HL-60 (cell line): ENCODE measurements at regions not wholly inside any gene's neighbourhood (a gene's known extent, or its start where the extent isn't known, plus 50 kb on each side); places are given as distances from the start of the nearest gene placed in this dataset.

Experiments used
- DNase-seq, 2 experiments: peaks; one replicate each; pipeline ENCODE4 v3.0.0-alpha.2; 2010 to 2020; ENCODE audit warnings: low read depth in 1 of 2, low spot score in 1 of 2
- H3K27ac ChIP-seq: fragments of 250-450 bp; sonication (Bioruptor Pico); replicated peaks from 2 replicates; pipeline ENCODE4 v1.5.1; 2020; ENCODE audit warnings: mild to moderate bottlenecking, moderate library complexity
- H3K27me3 ChIP-seq: fragments of 250-450 bp; sonication (Bioruptor Pico); 2 replicates; pipeline ENCODE4 v1.5.1; 2021; ENCODE audit warnings: mild to moderate bottlenecking, moderate library complexity; ENCODE audit not compliant: insufficient read depth, poor library complexity, severe bottlenecking
- H3K4me3 ChIP-seq: replicated peaks from 2 replicates; pipeline ENCODE4 v1.5.1; 2011; ENCODE audit warnings: mild to moderate bottlenecking, control low read depth, low read length; ENCODE audit not compliant: insufficient read depth
- GABPA ChIP-seq: IDR thresholded peaks from 2 replicates; pipeline ENCODE4 v1.6.1; 2012; ENCODE audit warnings: low read depth
- POLR2AphosphoS5 ChIP-seq: IDR thresholded peaks from 2 replicates; pipeline ENCODE4 v1.6.1; 2012; ENCODE audit warnings: low read depth
- SPI1 ChIP-seq: IDR thresholded peaks from 2 replicates; pipeline ENCODE4 v1.6.1; 2012; ENCODE audit warnings: low read depth, mild to moderate bottlenecking, borderline replicate concordance
- TF ChIP-seq, protein P1 (sequence below): IDR thresholded peaks from one replicate; pipeline ENCODE4 v1.5.1; 2011; ENCODE audit warnings: low read length, control low read depth, inconsistent platforms; ENCODE audit not compliant: insufficient read depth
- TF ChIP-seq, protein P2 (sequence below): IDR thresholded peaks from 2 replicates; pipeline ENCODE4 v1.6.1; 2012; ENCODE audit warnings: low read depth; ENCODE audit not compliant: insufficient replicate concordance

- Histone ChIP-seq H3K27ac (no peak overlapping the region), H3K27me3 (no peaks in the 10 kb centered on the region), H3K4me3 (no peak overlapping the region)
- DNase-seq, result no peak
- TF ChIP-seq, protein P1, sequence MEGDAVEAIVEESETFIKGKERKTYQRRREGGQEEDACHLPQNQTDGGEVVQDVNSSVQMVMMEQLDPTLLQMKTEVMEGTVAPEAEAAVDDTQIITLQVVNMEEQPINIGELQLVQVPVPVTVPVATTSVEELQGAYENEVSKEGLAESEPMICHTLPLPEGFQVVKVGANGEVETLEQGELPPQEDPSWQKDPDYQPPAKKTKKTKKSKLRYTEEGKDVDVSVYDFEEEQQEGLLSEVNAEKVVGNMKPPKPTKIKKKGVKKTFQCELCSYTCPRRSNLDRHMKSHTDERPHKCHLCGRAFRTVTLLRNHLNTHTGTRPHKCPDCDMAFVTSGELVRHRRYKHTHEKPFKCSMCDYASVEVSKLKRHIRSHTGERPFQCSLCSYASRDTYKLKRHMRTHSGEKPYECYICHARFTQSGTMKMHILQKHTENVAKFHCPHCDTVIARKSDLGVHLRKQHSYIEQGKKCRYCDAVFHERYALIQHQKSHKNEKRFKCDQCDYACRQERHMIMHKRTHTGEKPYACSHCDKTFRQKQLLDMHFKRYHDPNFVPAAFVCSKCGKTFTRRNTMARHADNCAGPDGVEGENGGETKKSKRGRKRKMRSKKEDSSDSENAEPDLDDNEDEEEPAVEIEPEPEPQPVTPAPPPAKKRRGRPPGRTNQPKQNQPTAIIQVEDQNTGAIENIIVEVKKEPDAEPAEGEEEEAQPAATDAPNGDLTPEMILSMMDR, result no peak
- TF ChIP-seq POLR2AphosphoS5, result no peak
- TF ChIP-seq, protein P2, sequence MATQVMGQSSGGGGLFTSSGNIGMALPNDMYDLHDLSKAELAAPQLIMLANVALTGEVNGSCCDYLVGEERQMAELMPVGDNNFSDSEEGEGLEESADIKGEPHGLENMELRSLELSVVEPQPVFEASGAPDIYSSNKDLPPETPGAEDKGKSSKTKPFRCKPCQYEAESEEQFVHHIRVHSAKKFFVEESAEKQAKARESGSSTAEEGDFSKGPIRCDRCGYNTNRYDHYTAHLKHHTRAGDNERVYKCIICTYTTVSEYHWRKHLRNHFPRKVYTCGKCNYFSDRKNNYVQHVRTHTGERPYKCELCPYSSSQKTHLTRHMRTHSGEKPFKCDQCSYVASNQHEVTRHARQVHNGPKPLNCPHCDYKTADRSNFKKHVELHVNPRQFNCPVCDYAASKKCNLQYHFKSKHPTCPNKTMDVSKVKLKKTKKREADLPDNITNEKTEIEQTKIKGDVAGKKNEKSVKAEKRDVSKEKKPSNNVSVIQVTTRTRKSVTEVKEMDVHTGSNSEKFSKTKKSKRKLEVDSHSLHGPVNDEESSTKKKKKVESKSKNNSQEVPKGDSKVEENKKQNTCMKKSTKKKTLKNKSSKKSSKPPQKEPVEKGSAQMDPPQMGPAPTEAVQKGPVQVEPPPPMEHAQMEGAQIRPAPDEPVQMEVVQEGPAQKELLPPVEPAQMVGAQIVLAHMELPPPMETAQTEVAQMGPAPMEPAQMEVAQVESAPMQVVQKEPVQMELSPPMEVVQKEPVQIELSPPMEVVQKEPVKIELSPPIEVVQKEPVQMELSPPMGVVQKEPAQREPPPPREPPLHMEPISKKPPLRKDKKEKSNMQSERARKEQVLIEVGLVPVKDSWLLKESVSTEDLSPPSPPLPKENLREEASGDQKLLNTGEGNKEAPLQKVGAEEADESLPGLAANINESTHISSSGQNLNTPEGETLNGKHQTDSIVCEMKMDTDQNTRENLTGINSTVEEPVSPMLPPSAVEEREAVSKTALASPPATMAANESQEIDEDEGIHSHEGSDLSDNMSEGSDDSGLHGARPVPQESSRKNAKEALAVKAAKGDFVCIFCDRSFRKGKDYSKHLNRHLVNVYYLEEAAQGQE, result no peak
- TF ChIP-seq GABPA, result no peak
These were observed 69.2 kb upstream of the GLI2 start for GRCh38 chr2:120666433-120666832.

GRCh38 chr2:120667981-120668380, 67.7 kb upstream of the GLI2 start:
- Histone ChIP-seq H3K27me3 (no peaks in the 10 kb centered on the region), H3K4me3 (no peak overlapping the region), H3K27ac (no peak overlapping the region)
- no peak for DNase-seq
- TF ChIP-seq, protein P2, result no peak
- TF ChIP-seq, protein P1, result no peak
- TF ChIP-seq GABPA, result no peak
- TF ChIP-seq POLR2AphosphoS5, result no peak

GRCh38 chr2:120669121-120669952, 66.3 kb upstream of the GLI2 start:
- no peaks in the 10 kb centered on the region for H3K27me3 ChIP-seq
- TF ChIP-seq, protein P2, result no peak
- no peak for TF ChIP-seq POLR2AphosphoS5
- TF ChIP-seq, protein P1, result no peak
- no peak for TF ChIP-seq SPI1
- no peak for TF ChIP-seq GABPA
- no peak overlapping the region for H3K4me3 ChIP-seq
- no peak overlapping the region for H3K27ac ChIP-seq
- DNase-seq, result no peak
